ENCODE measurements at regions not wholly inside any gene's neighbourhood (a gene's known extent, or its start where the extent isn't known, plus 50 kb on each side); places are given as distances from the start of the nearest gene placed in this dataset.

DNA sequence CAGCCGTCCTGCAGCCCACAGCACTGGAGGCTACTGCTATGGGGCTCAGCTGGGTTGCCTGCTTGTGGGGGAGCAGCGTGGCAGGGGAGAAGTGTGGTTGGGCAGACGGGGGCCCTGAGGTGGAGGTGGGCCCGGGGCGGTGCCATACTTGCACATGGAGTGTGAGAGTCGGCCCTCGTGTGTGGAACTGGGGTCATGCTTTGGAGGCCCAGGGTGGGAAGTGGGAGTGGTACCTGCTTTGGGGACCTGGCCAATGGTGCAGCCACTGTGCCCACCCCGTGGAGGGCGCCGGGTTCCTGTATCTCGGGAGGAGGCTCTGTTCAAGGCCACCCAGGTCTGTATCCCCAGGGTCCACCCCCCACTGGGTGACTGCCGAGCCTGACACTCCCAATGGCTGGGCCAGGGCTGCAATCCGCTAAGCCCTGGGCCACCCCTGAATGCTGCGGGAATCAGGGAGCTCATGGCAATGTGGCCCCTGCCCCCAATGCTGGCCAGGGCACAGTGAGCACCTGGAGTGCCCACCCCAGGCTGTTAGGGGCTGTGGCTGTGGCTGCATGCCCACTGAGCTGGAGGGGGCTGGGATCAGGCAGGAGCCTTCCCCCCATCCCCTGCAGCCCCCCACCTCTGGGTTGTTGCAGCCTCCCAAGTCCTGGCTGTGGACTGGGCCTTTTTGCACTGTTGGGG lies 157.9 kb upstream of the SLC38A2 start:
- Mint-ChIP-seq H3K27ac (0 out of 2 replicates have a peak overlapping the region, but pooled peaks have one; percentile 13), H3K9me3 (peaks cover 21% of the 10 kb centered on the region), H3K36me3 (peaks cover 19% of the 10 kb centered on the region), H3K4me3 (no peak overlapping the region), H3K4me1 (0 out of 2 replicates have a peak, but pooled peaks cover 4% of the 10 kb centered on the region), H3K27me3 (ENCODE audit: low read depth) (no peaks in the 10 kb centered on the region)
- POLR2A ChIA-PET: no interaction called here
- TF ChIP-seq NFATC4 (CRISPR knock-in tag; IDR thresholded peaks at IDR 0.05) (no peak), AFF4 (CRISPR knock-in tag; IDR thresholded peaks at IDR 0.05; ENCODE audit: borderline replicate concordance) (no peak), ZBTB21 (CRISPR knock-in tag; IDR thresholded peaks at IDR 0.05; ENCODE audit: borderline replicate concordance) (no peak), ESRRA (CRISPR knock-in tag; IDR thresholded peaks at IDR 0.05; ENCODE audit: borderline replicate concordance) (no peak), ZNF512 (CRISPR knock-in tag; IDR thresholded peaks at IDR 0.05; ENCODE audit: borderline replicate concordance) (no peak), NFE2L1 (CRISPR knock-in tag; IDR thresholded peaks at IDR 0.05) (no peak), NFYB (CRISPR knock-in tag; conservative IDR thresholded peaks at IDR 0.05; ENCODE audit: low read depth) (no peak), ZNF532 (CRISPR knock-in tag; IDR thresholded peaks at IDR 0.05; ENCODE audit: borderline replicate concordance) (no peak), ZNF317 (CRISPR knock-in tag; IDR thresholded peaks at IDR 0.05; ENCODE audit: borderline replicate concordance, low read depth) (no peak), IRF2 (CRISPR knock-in tag; IDR thresholded peaks at IDR 0.05; ENCODE audit: borderline replicate concordance, low read depth) (no peak), TCF7 (CRISPR knock-in tag; IDR thresholded peaks at IDR 0.05; ENCODE audit: low read depth) (no peak), CREB1 (CRISPR knock-in tag; IDR thresholded peaks at IDR 0.05) (no peak), ZNF423 (CRISPR knock-in tag; IDR thresholded peaks at IDR 0.05) (no peak), ZNF671 (CRISPR knock-in tag; IDR thresholded peaks at IDR 0.05) (no peak), CBFB (CRISPR knock-in tag; IDR thresholded peaks at IDR 0.05; ENCODE audit: low read depth) (no peak), ZNF396 (CRISPR knock-in tag; IDR thresholded peaks at IDR 0.05; ENCODE audit: borderline replicate concordance) (no peak)
- TF ChIP-seq, protein P1, sequence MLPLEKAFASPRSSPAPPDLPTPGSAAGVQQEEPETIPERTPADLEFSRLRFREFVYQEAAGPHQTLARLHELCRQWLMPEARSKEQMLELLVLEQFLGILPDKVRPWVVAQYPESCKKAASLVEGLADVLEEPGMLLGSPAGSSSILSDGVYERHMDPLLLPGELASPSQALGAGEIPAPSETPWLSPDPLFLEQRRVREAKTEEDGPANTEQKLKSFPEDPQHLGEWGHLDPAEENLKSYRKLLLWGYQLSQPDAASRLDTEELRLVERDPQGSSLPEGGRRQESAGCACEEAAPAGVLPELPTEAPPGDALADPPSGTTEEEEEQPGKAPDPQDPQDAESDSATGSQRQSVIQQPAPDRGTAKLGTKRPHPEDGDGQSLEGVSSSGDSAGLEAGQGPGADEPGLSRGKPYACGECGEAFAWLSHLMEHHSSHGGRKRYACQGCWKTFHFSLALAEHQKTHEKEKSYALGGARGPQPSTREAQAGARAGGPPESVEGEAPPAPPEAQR (CRISPR knock-in tag; IDR thresholded peaks at IDR 0.05): no peak
- TF ChIP-seq, protein P2, sequence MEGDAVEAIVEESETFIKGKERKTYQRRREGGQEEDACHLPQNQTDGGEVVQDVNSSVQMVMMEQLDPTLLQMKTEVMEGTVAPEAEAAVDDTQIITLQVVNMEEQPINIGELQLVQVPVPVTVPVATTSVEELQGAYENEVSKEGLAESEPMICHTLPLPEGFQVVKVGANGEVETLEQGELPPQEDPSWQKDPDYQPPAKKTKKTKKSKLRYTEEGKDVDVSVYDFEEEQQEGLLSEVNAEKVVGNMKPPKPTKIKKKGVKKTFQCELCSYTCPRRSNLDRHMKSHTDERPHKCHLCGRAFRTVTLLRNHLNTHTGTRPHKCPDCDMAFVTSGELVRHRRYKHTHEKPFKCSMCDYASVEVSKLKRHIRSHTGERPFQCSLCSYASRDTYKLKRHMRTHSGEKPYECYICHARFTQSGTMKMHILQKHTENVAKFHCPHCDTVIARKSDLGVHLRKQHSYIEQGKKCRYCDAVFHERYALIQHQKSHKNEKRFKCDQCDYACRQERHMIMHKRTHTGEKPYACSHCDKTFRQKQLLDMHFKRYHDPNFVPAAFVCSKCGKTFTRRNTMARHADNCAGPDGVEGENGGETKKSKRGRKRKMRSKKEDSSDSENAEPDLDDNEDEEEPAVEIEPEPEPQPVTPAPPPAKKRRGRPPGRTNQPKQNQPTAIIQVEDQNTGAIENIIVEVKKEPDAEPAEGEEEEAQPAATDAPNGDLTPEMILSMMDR (IDR thresholded peaks at IDR 0.05): no peak
- TF ChIP-seq, protein P3, sequence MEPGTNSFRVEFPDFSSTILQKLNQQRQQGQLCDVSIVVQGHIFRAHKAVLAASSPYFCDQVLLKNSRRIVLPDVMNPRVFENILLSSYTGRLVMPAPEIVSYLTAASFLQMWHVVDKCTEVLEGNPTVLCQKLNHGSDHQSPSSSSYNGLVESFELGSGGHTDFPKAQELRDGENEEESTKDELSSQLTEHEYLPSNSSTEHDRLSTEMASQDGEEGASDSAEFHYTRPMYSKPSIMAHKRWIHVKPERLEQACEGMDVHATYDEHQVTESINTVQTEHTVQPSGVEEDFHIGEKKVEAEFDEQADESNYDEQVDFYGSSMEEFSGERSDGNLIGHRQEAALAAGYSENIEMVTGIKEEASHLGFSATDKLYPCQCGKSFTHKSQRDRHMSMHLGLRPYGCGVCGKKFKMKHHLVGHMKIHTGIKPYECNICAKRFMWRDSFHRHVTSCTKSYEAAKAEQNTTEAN (CRISPR knock-in tag; IDR thresholded peaks at IDR 0.05): no peak
- TF ChIP-seq, protein P4, sequence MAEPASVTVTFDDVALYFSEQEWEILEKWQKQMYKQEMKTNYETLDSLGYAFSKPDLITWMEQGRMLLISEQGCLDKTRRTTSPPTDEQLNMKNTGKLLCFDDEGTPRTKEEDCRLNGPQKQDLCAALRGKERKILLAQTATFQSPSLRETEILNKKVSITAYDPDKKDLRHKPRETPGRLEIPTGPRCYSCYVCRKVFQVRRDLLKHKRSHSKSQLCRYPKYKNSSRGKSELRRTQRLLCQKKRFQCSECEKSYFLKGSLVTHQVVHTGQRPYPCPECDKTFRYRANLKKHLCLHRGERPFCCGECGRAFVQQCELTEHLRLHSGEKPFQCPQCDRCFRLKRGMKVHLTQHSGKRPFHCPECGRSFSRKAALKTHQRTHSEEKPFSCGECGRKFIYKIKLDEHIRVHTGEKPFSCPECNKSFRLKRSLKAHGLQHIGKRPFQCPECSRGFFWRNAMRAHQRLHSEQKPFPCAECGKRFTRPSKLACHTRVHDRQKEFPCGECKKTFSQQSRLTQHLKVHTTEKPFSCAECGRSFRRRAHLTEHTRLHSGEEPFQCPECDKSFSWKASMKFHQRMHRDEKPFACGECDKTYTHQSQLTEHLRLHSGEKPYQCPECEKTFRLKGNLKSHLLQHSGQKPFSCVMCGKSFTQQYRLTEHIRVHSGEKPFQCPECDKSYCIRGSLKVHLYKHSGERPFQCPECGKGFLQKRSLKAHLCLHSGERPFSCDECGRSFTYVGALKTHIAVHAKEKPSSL (CRISPR knock-in tag; conservative IDR thresholded peaks at IDR 0.05): no peak
- no peak for ATAC-seq
- DNase-seq (ENCODE audit: low spot score): no peak
- CTCF ChIA-PET: no interaction called here

Measured in WTC11 (cell line).